ENCODE measurements at regions not wholly inside any gene's neighbourhood (a gene's known extent, or its start where the extent isn't known, plus 50 kb on each side); places are given as distances from the start of the nearest gene placed in this dataset.

DNA sequence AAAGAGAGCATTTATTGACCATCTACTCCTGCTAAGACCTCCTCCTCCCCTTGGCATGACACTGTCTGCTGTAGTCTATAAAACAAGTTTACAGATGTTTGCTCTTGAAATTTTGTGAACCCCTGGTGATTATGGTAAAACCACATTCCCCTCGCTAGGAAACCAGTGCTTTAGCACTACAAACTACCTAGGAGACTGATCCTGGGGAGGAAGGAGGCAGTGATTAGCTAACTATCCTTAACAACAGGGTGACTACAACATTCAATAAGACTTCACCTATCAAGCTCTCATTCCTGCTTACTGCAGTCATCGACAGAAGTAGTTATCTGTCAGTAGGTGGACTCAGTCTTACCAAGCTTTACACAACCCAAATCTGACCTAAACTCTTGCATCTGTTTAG lies 371.3 kb downstream of the TUSC7 start:
- Histone ChIP-seq H3K27ac (ENCODE audit: low read depth, low read length) (no peak overlapping the region), H3K27me3 (ENCODE audit: control insufficient read depth in 5 of 5, insufficient read depth in 4 of 5, low read length in 5 of 5) (no peaks in the 10 kb centered on the region), H3K4me3 (ENCODE audit: low read depth in 1 of 5, low read length in 5 of 5) (no peak overlapping the region)

DNA sequence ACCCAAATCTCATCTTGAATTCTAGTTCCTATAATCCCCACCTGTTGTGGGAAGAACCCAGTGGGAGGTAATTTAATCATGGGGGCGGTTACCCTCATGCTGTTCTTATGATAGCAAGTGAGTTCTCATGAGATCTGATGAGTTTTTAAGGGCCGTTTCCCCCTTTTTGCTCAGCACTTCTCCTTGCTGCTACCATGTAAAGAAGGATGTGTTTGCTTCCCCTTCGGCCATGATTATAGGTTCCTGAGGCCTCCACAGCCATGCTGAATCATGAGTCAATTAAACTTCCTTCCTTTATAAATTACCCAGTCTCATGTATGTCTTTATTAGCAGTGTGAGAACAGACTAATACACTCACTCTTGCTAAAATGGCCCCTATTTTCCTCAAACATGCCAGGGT lies 374.7 kb downstream of the TUSC7 start:
- Histone ChIP-seq H3K4me3 (ENCODE audit: low read depth in 1 of 5, low read length in 5 of 5) (no peak overlapping the region), H3K36me3 (ENCODE audit: control insufficient read depth in 5 of 5, insufficient read depth in 5 of 5, low read length in 5 of 5) (no peaks in the 10 kb centered on the region), H3K4me1 (ENCODE audit: control insufficient read depth in 5 of 5, insufficient read depth in 5 of 5, low read length in 5 of 5) (peaks cover 0 to 11% (median 0%) of the 10 kb centered on the region in 5 donors), H3K9ac (ENCODE audit: low read length in 5 of 5) (no peak overlapping the region), H3K9me3 (ENCODE audit: control insufficient read depth in 5 of 5, low read length in 5 of 5) (no peaks in the 10 kb centered on the region), H3K27me3 (ENCODE audit: control insufficient read depth in 5 of 5, insufficient read depth in 4 of 5, low read length in 5 of 5) (no peaks in the 10 kb centered on the region), H3K27ac (ENCODE audit: low read depth, low read length) (no peak overlapping the region)

More for the DNA sequence above, 371.3 kb downstream of the TUSC7 start:
- Histone ChIP-seq H3K9ac (ENCODE audit: low read length in 5 of 5) (no peak overlapping the region), H3K4me1 (ENCODE audit: control insufficient read depth in 5 of 5, insufficient read depth in 5 of 5, low read length in 5 of 5) (peaks cover 0 to 10% (median 0%) of the 10 kb centered on the region in 5 donors), H3K36me3 (ENCODE audit: control insufficient read depth in 5 of 5, insufficient read depth in 5 of 5, low read length in 5 of 5) (no peaks in the 10 kb centered on the region), H3K9me3 (ENCODE audit: control insufficient read depth in 5 of 5, low read length in 5 of 5) (no peaks in the 10 kb centered on the region)

DNA sequence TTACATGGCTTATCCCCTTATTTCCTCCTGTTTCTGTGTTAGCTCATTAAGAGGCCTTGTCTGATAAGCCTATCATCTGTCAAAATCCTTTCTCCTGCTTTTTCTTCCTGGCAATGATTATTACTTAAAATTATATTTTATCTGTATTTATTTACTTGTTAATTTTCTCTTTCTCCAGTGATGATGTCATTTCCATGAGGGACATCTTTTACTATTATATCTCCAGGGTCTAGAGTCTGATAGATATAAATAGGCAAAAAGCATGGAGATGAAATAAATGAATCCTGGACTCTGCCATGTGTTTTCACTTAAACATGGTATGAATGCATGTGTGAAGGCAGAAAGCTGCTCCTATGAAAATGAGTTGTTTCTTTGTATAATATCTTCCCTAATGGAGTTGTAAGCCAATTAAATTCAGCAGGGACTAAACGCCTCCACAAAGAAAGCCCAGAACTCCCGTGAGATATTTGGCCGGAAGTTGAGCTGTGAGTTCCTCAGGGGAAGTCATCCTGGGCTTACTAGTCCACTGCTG lies 375.2 kb downstream of the TUSC7 start:
- no peak overlapping the region for H3K27ac ChIP-seq (ENCODE audit: low read depth, low read length)
- H3K4me1 ChIP-seq (ENCODE audit: control insufficient read depth in 5 of 5, insufficient read depth in 5 of 5, low read length in 5 of 5) = peaks cover 0 to 11% (median 0%) of the 10 kb centered on the region in 5 donors
- H3K36me3 ChIP-seq (ENCODE audit: control insufficient read depth in 5 of 5, insufficient read depth in 5 of 5, low read length in 5 of 5) = no peaks in the 10 kb centered on the region
- no peak overlapping the region for H3K4me3 ChIP-seq (ENCODE audit: low read depth in 1 of 5, low read length in 5 of 5)
- H3K9me3 ChIP-seq (ENCODE audit: control insufficient read depth in 5 of 5, low read length in 5 of 5) = no peaks in the 10 kb centered on the region
- no peak overlapping the region for H3K9ac ChIP-seq (ENCODE audit: low read length in 5 of 5)
- H3K27me3 ChIP-seq (ENCODE audit: control insufficient read depth in 5 of 5, insufficient read depth in 4 of 5, low read length in 5 of 5) = no peaks in the 10 kb centered on the region

DNA sequence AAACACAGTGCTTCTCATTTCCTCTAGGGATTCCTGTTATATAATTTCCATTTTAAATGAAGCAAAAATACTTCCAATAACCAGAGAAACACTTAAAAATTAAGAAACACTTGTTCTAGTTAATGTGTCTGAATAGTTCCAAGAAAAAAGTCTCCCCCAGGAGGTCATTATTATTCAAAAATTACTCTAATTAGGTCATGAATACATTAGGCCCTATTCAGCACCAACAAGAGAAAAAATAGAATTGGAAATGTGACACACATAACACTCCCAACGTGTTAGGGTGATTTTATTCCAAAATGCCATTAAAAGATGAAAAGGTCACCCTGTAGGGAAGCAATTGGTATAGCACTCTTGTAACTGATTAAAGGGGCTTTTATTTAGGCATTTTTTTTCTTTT lies 382.1 kb downstream of the TUSC7 start:
- H3K9me3 ChIP-seq (ENCODE audit: control insufficient read depth in 5 of 5, low read length in 5 of 5) = no peaks in the 10 kb centered on the region
- no peak overlapping the region for H3K4me3 ChIP-seq (ENCODE audit: low read depth in 1 of 5, low read length in 5 of 5)
- no peak overlapping the region for H3K27ac ChIP-seq (ENCODE audit: low read depth, low read length)
- no peaks in the 10 kb centered on the region for H3K27me3 ChIP-seq (ENCODE audit: control insufficient read depth in 5 of 5, insufficient read depth in 4 of 5, low read length in 5 of 5)
- no peaks in the 10 kb centered on the region for H3K36me3 ChIP-seq (ENCODE audit: control insufficient read depth in 5 of 5, insufficient read depth in 5 of 5, low read length in 5 of 5)
- no peak overlapping the region for H3K9ac ChIP-seq (ENCODE audit: low read length in 5 of 5)
- H3K4me1 ChIP-seq (ENCODE audit: control insufficient read depth in 5 of 5, insufficient read depth in 5 of 5, low read length in 5 of 5) = no peaks in the 10 kb centered on the region

DNA sequence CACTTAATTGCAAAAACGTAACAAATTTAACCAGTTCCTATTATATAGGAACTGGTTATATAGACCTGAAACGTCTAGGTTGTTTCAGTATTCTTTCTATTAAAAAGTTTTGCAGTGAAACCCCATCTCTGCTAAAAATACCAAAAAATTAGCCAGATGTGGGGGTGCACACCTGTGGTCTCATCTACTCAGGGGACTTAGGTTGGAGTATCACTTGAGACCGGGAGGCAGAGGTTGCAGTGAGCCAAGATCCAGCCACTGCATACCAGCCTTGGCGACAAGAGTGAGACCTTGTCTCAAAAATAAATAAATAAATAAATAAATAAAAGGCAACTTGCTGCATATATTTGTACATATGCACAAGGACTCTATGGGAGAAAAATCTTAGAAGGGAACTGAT lies 387.0 kb downstream of the TUSC7 start:
- Histone ChIP-seq H3K4me1 (ENCODE audit: control insufficient read depth in 5 of 5, insufficient read depth in 5 of 5, low read length in 5 of 5) (no peaks in the 10 kb centered on the region), H3K27ac (ENCODE audit: low read depth, low read length) (no peak overlapping the region), H3K9ac (ENCODE audit: low read length in 5 of 5) (no peak overlapping the region), H3K4me3 (ENCODE audit: low read depth in 1 of 5, low read length in 5 of 5) (no peak overlapping the region), H3K9me3 (ENCODE audit: control insufficient read depth in 5 of 5, low read length in 5 of 5) (peaks cover 0 to 2% (median 0%) of the 10 kb centered on the region in 5 donors), H3K27me3 (ENCODE audit: control insufficient read depth in 5 of 5, insufficient read depth in 4 of 5, low read length in 5 of 5) (no peaks in the 10 kb centered on the region), H3K36me3 (ENCODE audit: control insufficient read depth in 5 of 5, insufficient read depth in 5 of 5, low read length in 5 of 5) (no peaks in the 10 kb centered on the region)

DNA sequence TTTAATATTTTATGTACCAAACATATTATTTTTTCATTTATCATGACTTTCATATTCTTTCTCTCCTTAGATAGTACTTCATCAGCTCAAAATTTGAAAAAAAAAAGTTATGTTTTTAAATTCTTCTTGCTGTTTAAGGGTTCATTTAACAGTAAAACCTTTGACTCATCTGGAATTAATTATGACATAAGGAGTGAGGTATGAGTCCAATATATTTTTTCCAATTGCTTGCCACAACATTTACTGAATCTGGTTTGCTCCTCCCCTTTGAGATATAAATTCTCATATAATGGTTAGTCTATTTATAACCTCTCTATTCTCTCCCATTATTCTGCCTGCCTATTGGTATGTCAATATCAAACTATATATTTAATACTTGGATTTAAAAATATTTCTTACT lies 387.8 kb downstream of the TUSC7 start:
- H3K9ac ChIP-seq (ENCODE audit: low read length in 5 of 5) = no peak overlapping the region
- no peaks in the 10 kb centered on the region for H3K27me3 ChIP-seq (ENCODE audit: control insufficient read depth in 5 of 5, insufficient read depth in 4 of 5, low read length in 5 of 5)
- H3K4me1 ChIP-seq (ENCODE audit: control insufficient read depth in 5 of 5, insufficient read depth in 5 of 5, low read length in 5 of 5) = no peaks in the 10 kb centered on the region
- no peaks in the 10 kb centered on the region for H3K36me3 ChIP-seq (ENCODE audit: control insufficient read depth in 5 of 5, insufficient read depth in 5 of 5, low read length in 5 of 5)
- H3K4me3 ChIP-seq (ENCODE audit: low read depth in 1 of 5, low read length in 5 of 5) = no peak overlapping the region
- H3K9me3 ChIP-seq (ENCODE audit: control insufficient read depth in 5 of 5, low read length in 5 of 5) = peaks cover 0 to 2% (median 0%) of the 10 kb centered on the region in 5 donors
- H3K27ac ChIP-seq (ENCODE audit: low read depth, low read length) = no peak overlapping the region

DNA sequence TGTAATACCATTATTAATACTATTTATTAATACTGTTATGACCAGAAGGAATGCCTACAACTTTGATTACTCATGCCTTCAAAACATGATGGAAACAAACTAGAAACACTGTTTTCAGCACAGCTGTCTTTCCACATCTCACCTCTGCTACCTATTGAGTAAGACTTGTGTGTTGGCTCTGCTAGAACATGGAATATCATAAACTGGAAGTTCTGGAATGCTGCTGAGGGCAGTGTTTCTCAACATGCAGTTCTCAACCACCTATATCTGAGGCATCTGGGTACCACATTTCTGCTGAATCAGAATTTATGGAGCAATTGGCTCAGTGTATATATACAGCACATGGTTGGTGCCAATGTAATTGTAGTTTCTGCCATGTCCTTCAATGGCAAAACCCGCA lies 392.1 kb downstream of the TUSC7 start:
- peaks cover 0 to 8% (median 0%) of the 10 kb centered on the region in 5 donors for H3K9me3 ChIP-seq (ENCODE audit: control insufficient read depth in 5 of 5, low read length in 5 of 5)
- H3K27ac ChIP-seq (ENCODE audit: low read depth, low read length) = no peak overlapping the region
- no peak overlapping the region for H3K4me3 ChIP-seq (ENCODE audit: low read depth in 1 of 5, low read length in 5 of 5)
- no peak overlapping the region for H3K9ac ChIP-seq (ENCODE audit: low read length in 5 of 5)
- H3K4me1 ChIP-seq (ENCODE audit: control insufficient read depth in 5 of 5, insufficient read depth in 5 of 5, low read length in 5 of 5) = no peaks in the 10 kb centered on the region
- no peaks in the 10 kb centered on the region for H3K27me3 ChIP-seq (ENCODE audit: control insufficient read depth in 5 of 5, insufficient read depth in 4 of 5, low read length in 5 of 5)
- no peaks in the 10 kb centered on the region for H3K36me3 ChIP-seq (ENCODE audit: control insufficient read depth in 5 of 5, insufficient read depth in 5 of 5, low read length in 5 of 5)

DNA sequence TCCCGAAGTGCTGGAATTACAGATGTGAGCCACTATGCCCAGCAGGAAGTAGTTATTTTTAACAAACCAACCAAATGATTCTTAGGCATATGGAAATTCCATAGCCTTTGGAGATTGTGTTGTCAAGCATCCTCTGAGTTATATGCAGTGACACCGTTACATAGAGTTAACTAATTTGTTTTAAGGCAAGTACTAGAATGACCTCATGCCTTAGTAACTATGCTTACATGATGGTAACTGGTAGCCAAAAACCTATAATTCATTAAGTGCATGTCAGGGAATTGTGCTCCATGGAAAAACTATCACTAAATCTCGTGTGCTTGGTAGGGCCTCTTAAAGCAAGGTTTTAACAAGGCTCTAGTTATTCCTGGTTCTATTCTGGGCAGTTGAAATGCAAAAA lies 392.8 kb downstream of the TUSC7 start:
- Histone ChIP-seq H3K27ac (ENCODE audit: low read depth, low read length) (no peak overlapping the region), H3K4me1 (ENCODE audit: control insufficient read depth in 5 of 5, insufficient read depth in 5 of 5, low read length in 5 of 5) (no peaks in the 10 kb centered on the region), H3K9ac (ENCODE audit: low read length in 5 of 5) (no peak overlapping the region), H3K4me3 (ENCODE audit: low read depth in 1 of 5, low read length in 5 of 5) (no peak overlapping the region), H3K9me3 (ENCODE audit: control insufficient read depth in 5 of 5, low read length in 5 of 5) (peaks cover 0 to 8% (median 0%) of the 10 kb centered on the region in 5 donors), H3K36me3 (ENCODE audit: control insufficient read depth in 5 of 5, insufficient read depth in 5 of 5, low read length in 5 of 5) (no peaks in the 10 kb centered on the region), H3K27me3 (ENCODE audit: control insufficient read depth in 5 of 5, insufficient read depth in 4 of 5, low read length in 5 of 5) (no peaks in the 10 kb centered on the region)

DNA sequence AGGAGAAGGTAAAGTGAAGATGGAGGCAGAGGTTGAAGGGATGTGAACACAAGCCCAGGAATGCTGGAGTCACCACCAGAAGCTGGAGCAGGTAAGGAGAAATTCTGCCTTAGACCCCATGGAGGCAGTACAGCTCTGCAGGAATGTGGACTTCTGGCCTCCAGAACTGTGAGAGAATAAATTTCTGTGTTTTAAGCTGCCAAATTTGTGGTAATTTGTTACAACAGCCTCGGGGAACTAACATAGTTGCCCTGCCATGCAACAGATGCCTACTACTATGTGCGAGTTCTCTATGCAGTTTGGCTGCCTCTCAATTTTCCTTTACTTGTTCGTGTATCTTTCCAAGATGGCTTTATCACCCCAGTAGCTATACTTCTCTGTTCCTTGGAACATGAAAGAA lies 394.1 kb downstream of the TUSC7 start:
- no peak overlapping the region for H3K27ac ChIP-seq (ENCODE audit: low read depth, low read length)
- peaks cover 0 to 6% (median 0%) of the 10 kb centered on the region in 5 donors for H3K9me3 ChIP-seq (ENCODE audit: control insufficient read depth in 5 of 5, low read length in 5 of 5)
- no peaks in the 10 kb centered on the region for H3K36me3 ChIP-seq (ENCODE audit: control insufficient read depth in 5 of 5, insufficient read depth in 5 of 5, low read length in 5 of 5)
- no peak overlapping the region for H3K4me3 ChIP-seq (ENCODE audit: low read depth in 1 of 5, low read length in 5 of 5)
- no peaks in the 10 kb centered on the region for H3K4me1 ChIP-seq (ENCODE audit: control insufficient read depth in 5 of 5, insufficient read depth in 5 of 5, low read length in 5 of 5)
- H3K27me3 ChIP-seq (ENCODE audit: control insufficient read depth in 5 of 5, insufficient read depth in 4 of 5, low read length in 5 of 5) = no peaks in the 10 kb centered on the region
- H3K9ac ChIP-seq (ENCODE audit: low read length in 5 of 5) = no peak overlapping the region

DNA sequence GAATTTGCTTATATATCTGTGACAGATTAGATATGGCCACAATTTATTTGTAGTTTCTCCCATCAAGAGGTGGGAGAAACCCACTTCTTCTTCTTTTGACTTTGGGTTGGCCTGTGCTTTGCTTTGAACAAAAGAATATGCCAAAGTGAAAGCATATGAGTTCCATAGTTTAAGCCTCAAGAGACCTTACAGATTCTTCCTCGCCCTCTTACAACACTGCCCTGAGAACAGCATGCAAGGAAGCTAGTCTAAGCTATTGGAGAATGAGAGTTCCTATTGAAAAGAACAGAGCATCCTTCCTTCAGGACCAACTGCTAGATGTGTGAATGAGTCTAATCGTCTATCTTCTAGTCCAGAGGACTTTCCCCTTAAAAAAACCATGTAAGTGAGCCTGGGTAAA lies 394.8 kb downstream of the TUSC7 start:
- Histone ChIP-seq H3K27ac (ENCODE audit: low read depth, low read length) (no peak overlapping the region), H3K9me3 (ENCODE audit: control insufficient read depth in 5 of 5, low read length in 5 of 5) (peaks cover 0 to 6% (median 0%) of the 10 kb centered on the region in 5 donors), H3K27me3 (ENCODE audit: control insufficient read depth in 5 of 5, insufficient read depth in 4 of 5, low read length in 5 of 5) (no peaks in the 10 kb centered on the region), H3K4me3 (ENCODE audit: low read depth in 1 of 5, low read length in 5 of 5) (no peak overlapping the region), H3K36me3 (ENCODE audit: control insufficient read depth in 5 of 5, insufficient read depth in 5 of 5, low read length in 5 of 5) (no peaks in the 10 kb centered on the region), H3K9ac (ENCODE audit: low read length in 5 of 5) (no peak overlapping the region), H3K4me1 (ENCODE audit: control insufficient read depth in 5 of 5, insufficient read depth in 5 of 5, low read length in 5 of 5) (no peaks in the 10 kb centered on the region)

DNA sequence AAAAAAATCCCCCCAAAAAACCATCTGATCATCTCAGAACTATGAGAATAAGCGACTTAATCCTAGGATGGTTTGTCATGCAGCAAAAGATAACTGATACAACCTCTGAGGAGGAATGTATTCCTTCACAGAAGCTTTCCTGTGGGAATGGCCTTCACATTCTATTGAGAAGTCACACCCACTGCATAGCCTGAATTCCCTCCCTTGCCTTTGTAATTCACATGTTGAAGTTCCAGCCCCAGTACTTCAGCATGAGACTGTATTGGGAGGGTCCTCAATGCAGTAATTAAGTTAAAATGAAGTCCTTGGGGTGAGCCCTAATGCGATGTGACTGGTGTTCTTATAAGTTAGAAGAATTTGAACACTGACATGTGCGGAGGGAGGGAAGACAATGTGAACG lies 395.2 kb downstream of the TUSC7 start:
- Histone ChIP-seq H3K9ac (ENCODE audit: low read length in 5 of 5) (no peak overlapping the region), H3K27ac (ENCODE audit: low read depth, low read length) (no peak overlapping the region)

More for the DNA sequence above, 395.2 kb downstream of the TUSC7 start:
- Histone ChIP-seq H3K4me3 (ENCODE audit: low read depth in 1 of 5, low read length in 5 of 5) (no peak overlapping the region), H3K36me3 (ENCODE audit: control insufficient read depth in 5 of 5, insufficient read depth in 5 of 5, low read length in 5 of 5) (no peaks in the 10 kb centered on the region), H3K27me3 (ENCODE audit: control insufficient read depth in 5 of 5, insufficient read depth in 4 of 5, low read length in 5 of 5) (no peaks in the 10 kb centered on the region), H3K4me1 (ENCODE audit: control insufficient read depth in 5 of 5, insufficient read depth in 5 of 5, low read length in 5 of 5) (no peaks in the 10 kb centered on the region), H3K9me3 (ENCODE audit: control insufficient read depth in 5 of 5, low read length in 5 of 5) (peaks cover 0 to 6% (median 0%) of the 10 kb centered on the region in 5 donors)

Measured in subcutaneous abdominal adipose tissue (tissue), 5 donors.